ENCODE measurements at regions not wholly inside any gene's neighbourhood (a gene's known extent, or its start where the extent isn't known, plus 50 kb on each side); places are given as distances from the start of the nearest gene placed in this dataset.

GRCh38 chr9:82570226-82570625 is 492.7 kb downstream of the RASEF start:
- DNase-seq (ENCODE audit: missing footprints), result no peak
- intact Hi-C loops (cut with DNase I), result no loop called here
- ATAC-seq, result no peak

GRCh38 chr9:82571540-82571939 is 491.4 kb downstream of the RASEF start:
- ATAC-seq, result no peak
- intact Hi-C loops (cut with DNase I), result no loop called here
- DNase-seq (ENCODE audit: missing footprints), result no peak

- intact Hi-C loops (cut with DNase I), result no loop called here
Measured at GRCh38 chr9:82572146-82572545, 490.8 kb downstream of the RASEF start.

GRCh38 chr9:82574911-82575310 is 488.0 kb downstream of the RASEF start:
- DNase-seq (ENCODE audit: missing footprints) (no peak), ATAC-seq (no peak)
- intact Hi-C loops (cut with DNase I), result no loop called here

More at GRCh38 chr9:82572146-82572545, 490.8 kb downstream of the RASEF start:
- no peak for DNase-seq (ENCODE audit: missing footprints)
- ATAC-seq, result no peak

- intact Hi-C loops (cut with DNase I), result no loop called here
- ATAC-seq (no peak), DNase-seq (ENCODE audit: missing footprints) (no peak)
Measured at GRCh38 chr9:82580921-82581320, 482.0 kb downstream of the RASEF start.

- no peak for ATAC-seq
- intact Hi-C loops (cut with DNase I), result no loop called here
Measured at GRCh38 chr9:82581516-82581915, 481.4 kb downstream of the RASEF start.

GRCh38 chr9:82581935-82582334 is 481.0 kb downstream of the RASEF start:
- DNase-seq (ENCODE audit: missing footprints) (no peak), ATAC-seq (no peak)
- intact Hi-C loops (cut with DNase I), result no loop called here

More at GRCh38 chr9:82581516-82581915, 481.4 kb downstream of the RASEF start:
- no peak for DNase-seq (ENCODE audit: missing footprints)

- no peak for DNase-seq (ENCODE audit: missing footprints)
- ATAC-seq, result no peak
- intact Hi-C loops (cut with DNase I), result no loop called here
Measured at GRCh38 chr9:82582693-82583092, 480.2 kb downstream of the RASEF start.

GRCh38 chr9:82583524-82583923 is 479.4 kb downstream of the RASEF start:
- intact Hi-C loops (cut with DNase I), result no loop called here
- ATAC-seq (no peak), DNase-seq (ENCODE audit: missing footprints) (no peak)

GRCh38 chr9:82584349-82584863 is 478.5 kb downstream of the RASEF start:
- intact Hi-C loops (cut with DNase I), result no loop called here

GRCh38 chr9:82586918-82587356 is 476.0 kb downstream of the RASEF start:
- ATAC-seq, result no peak
- intact Hi-C loops (cut with DNase I), result no loop called here
- DNase-seq (ENCODE audit: missing footprints), result no peak

More at GRCh38 chr9:82584349-82584863, 478.5 kb downstream of the RASEF start:
- DNase-seq (ENCODE audit: missing footprints) (no peak), ATAC-seq (no peak)

- DNase-seq (ENCODE audit: missing footprints), result no peak
- intact Hi-C loops (cut with DNase I), result no loop called here
- no peak for ATAC-seq
Measured at GRCh38 chr9:82588301-82589180, 474.4 kb downstream of the RASEF start.

GRCh38 chr9:82590845-82591244 is 472.1 kb downstream of the RASEF start:
- no peak for DNase-seq (ENCODE audit: missing footprints)
- no peak for ATAC-seq
- intact Hi-C loops (cut with DNase I), result no loop called here

GRCh38 chr9:82593501-82593900 is 469.4 kb downstream of the RASEF start:
- intact Hi-C loops (cut with DNase I), result no loop called here
- DNase-seq (ENCODE audit: missing footprints) (no peak), ATAC-seq (no peak)

- ATAC-seq (no peak), DNase-seq (ENCODE audit: missing footprints) (no peak)
- intact Hi-C loops (cut with DNase I), result no loop called here
Measured at GRCh38 chr9:82597241-82598203, 465.4 kb downstream of the RASEF start.

- intact Hi-C loops (cut with DNase I), result no loop called here
- DNase-seq (ENCODE audit: missing footprints) (no peak), ATAC-seq (no peak)
Measured at GRCh38 chr9:82598241-82599039, 464.5 kb downstream of the RASEF start.

GRCh38 chr9:82599336-82599949 is 463.5 kb downstream of the RASEF start:
- ATAC-seq (no peak), DNase-seq (ENCODE audit: missing footprints) (no peak)
- intact Hi-C loops (cut with DNase I), result no loop called here
